ENCODE measurements at regions not wholly inside any gene's neighbourhood (a gene's known extent, or its start where the extent isn't known, plus 50 kb on each side); places are given as distances from the start of the nearest gene placed in this dataset.

DNA sequence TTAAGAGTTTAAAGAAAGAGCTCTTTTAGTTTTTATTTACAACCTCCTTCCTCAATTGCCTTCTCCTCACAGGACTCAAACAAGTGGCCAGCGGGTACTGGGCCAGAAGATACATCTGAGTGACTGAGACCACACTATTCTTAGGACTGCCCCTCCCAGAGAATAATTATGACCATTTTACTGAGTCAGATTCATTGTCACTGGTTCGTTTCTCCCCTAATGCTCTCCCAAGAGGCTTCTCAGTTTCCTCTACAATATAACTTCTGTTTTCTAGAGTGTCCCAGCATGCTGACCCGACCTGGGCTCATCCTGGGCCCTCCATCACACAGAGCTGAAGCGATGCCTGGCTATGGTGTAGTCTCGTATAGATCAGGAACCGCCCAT is 279.9 kb downstream of the CD83 start:
- BruUV-seq (replicated peaks) = no TSS peak

DNA sequence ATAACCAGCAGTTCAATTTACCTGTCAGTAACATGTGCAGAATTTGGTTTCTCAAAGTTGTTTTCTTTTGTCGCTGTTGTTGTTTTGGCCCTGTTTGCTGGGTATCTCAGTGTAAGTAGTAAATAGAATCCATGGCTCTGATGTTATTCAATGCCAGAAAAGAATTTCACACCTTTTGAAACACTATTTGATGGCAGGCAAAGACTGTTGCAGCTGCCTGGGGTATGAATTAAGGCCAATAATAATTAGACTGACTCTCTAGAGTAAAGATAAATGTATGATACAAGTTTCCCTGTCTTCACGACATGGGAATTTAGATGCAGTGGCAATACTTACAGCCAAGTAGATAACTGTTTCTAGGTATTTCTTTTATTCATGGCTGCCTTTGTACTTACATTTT is 281.4 kb downstream of the CD83 start:
- no peaks in the 10 kb centered on the region for H3K27me3 Mint-ChIP-seq (ENCODE audit: insufficient read depth, unreplicated experiment)
- intact Hi-C loops (cut with micrococcal nuclease; ENCODE audit: unreplicated experiment) = no loop called here
- H3K4me3 Mint-ChIP-seq (ENCODE audit: unreplicated experiment) = no peak overlapping the region
- H3K36me3 Mint-ChIP-seq (ENCODE audit: insufficient read depth, unreplicated experiment) = no peaks in the 10 kb centered on the region
- H3K9me3 Mint-ChIP-seq (ENCODE audit: unreplicated experiment) = no peaks in the 10 kb centered on the region
- no TSS peak for BruUV-seq (replicated peaks)
- H3K36me3 ChIP-seq (ENCODE audit: control insufficient read depth, insufficient read depth, low read length) = no peaks in the 10 kb centered on the region
- H3K9me3 ChIP-seq = no peaks in the 10 kb centered on the region
- CTCF ChIA-PET = interaction anchor here (0.5 kb wide), 1 partner anchor 42 kb away, joined by 3 read pairs; no protein-coding TSS in a partner anchor
- POLR2A ChIA-PET = no interaction called here
- H3K4me1 ChIP-seq = no peaks in the 10 kb centered on the region
- H3K27me3 ChIP-seq (replicated peaks; ENCODE audit: control insufficient read depth, insufficient read depth, low read length) = no peaks in the 10 kb centered on the region
- H3K4me1 Mint-ChIP-seq (ENCODE audit: low read depth, unreplicated experiment) = no peaks in the 10 kb centered on the region
- no peak for TF ChIP-seq CTCF (IDR thresholded peaks at IDR 0.05; ENCODE audit: insufficient read depth in 1 of 2, low read depth in 1 of 2, low read length in 1 of 2, severe bottlenecking in 1 of 2, unreplicated experiment in 1 of 2)
- no peak overlapping the region for H3K27ac Mint-ChIP-seq (ENCODE audit: unreplicated experiment)
- DNase-seq = no peak
- H3K4me3 ChIP-seq (ENCODE audit: low read depth, low read length) = no peak overlapping the region

More for the DNA sequence above, 279.9 kb downstream of the CD83 start:
- ChIA-PET CTCF (no interaction called here), POLR2A (no interaction called here)
- Mint-ChIP-seq H3K27ac (ENCODE audit: unreplicated experiment) (no peak overlapping the region), H3K36me3 (ENCODE audit: insufficient read depth, unreplicated experiment) (no peaks in the 10 kb centered on the region), H3K27me3 (ENCODE audit: insufficient read depth, unreplicated experiment) (no peaks in the 10 kb centered on the region), H3K4me1 (ENCODE audit: low read depth, unreplicated experiment) (no peaks in the 10 kb centered on the region), H3K9me3 (ENCODE audit: unreplicated experiment) (no peaks in the 10 kb centered on the region), H3K4me3 (ENCODE audit: unreplicated experiment) (no peak overlapping the region)
- no peak for TF ChIP-seq CTCF (IDR thresholded peaks at IDR 0.05; ENCODE audit: insufficient read depth in 1 of 2, low read depth in 1 of 2, low read length in 1 of 2, severe bottlenecking in 1 of 2, unreplicated experiment in 1 of 2)
- no peak for DNase-seq
- Histone ChIP-seq H3K4me3 (ENCODE audit: low read depth, low read length) (no peak overlapping the region), H3K27me3 (replicated peaks; ENCODE audit: control insufficient read depth, insufficient read depth, low read length) (no peaks in the 10 kb centered on the region), H3K4me1 (no peaks in the 10 kb centered on the region), H3K36me3 (ENCODE audit: control insufficient read depth, insufficient read depth, low read length) (no peaks in the 10 kb centered on the region), H3K9me3 (no peaks in the 10 kb centered on the region)
- intact Hi-C loops (cut with micrococcal nuclease; ENCODE audit: unreplicated experiment) = no loop called here

DNA sequence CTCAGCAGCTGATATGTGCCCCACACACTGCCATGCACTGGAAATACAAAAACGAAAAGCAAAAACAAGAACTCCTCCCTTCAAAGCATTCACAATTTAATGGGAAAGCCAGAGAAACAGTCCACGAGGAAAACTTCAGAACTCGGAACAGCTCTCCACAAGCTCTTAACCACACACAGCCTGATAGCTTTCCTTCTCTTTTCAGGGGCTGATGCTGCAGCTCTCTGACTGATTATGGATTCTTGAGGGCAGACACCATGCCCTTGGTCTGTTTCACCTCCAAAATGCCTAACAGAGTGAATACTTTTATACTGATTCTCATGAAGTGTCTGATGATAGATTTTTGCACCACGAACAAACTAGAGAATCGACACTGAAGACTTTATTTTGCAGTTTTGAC is 282.1 kb downstream of the CD83 start:
- no peak overlapping the region for H3K27ac Mint-ChIP-seq (ENCODE audit: unreplicated experiment)
- Histone ChIP-seq H3K4me3 (ENCODE audit: low read depth, low read length) (no peak overlapping the region), H3K27me3 (replicated peaks; ENCODE audit: control insufficient read depth, insufficient read depth, low read length) (no peaks in the 10 kb centered on the region), H3K9me3 (no peaks in the 10 kb centered on the region), H3K4me1 (no peaks in the 10 kb centered on the region), H3K36me3 (ENCODE audit: control insufficient read depth, insufficient read depth, low read length) (no peaks in the 10 kb centered on the region)
- no peak for DNase-seq
- no peaks in the 10 kb centered on the region for H3K27me3 Mint-ChIP-seq (ENCODE audit: insufficient read depth, unreplicated experiment)
- no peaks in the 10 kb centered on the region for H3K36me3 Mint-ChIP-seq (ENCODE audit: insufficient read depth, unreplicated experiment)
- ChIA-PET CTCF (interaction anchor here (0.5 kb wide), 1 partner anchor 42 kb away, joined by 3 read pairs; no protein-coding TSS in a partner anchor), POLR2A (no interaction called here)
- TF ChIP-seq CTCF (IDR thresholded peaks at IDR 0.05; ENCODE audit: insufficient read depth in 1 of 2, low read depth in 1 of 2, low read length in 1 of 2, severe bottlenecking in 1 of 2, unreplicated experiment in 1 of 2) = no peak
- no peak overlapping the region for H3K4me3 Mint-ChIP-seq (ENCODE audit: unreplicated experiment)
- intact Hi-C loops (cut with micrococcal nuclease; ENCODE audit: unreplicated experiment) = no loop called here
- no peaks in the 10 kb centered on the region for H3K4me1 Mint-ChIP-seq (ENCODE audit: low read depth, unreplicated experiment)
- H3K9me3 Mint-ChIP-seq (ENCODE audit: unreplicated experiment) = no peaks in the 10 kb centered on the region
- BruUV-seq (replicated peaks) = no TSS peak

Measured in Caco-2 (cell line).